ENCODE measurements at regions not wholly inside any gene's neighbourhood (a gene's known extent, or its start where the extent isn't known, plus 50 kb on each side); places are given as distances from the start of the nearest gene placed in this dataset.

GRCh38 chr4:170591076-170591475, 501.3 kb upstream of the AADAT start:
- H3K27ac Mint-ChIP-seq: no peak overlapping the region
- no peaks in the 10 kb centered on the region for H3K27me3 Mint-ChIP-seq (ENCODE audit: low read depth)
- CTCF ChIA-PET: interaction anchor here (1.4 kb wide), 1 partner anchor 263 kb away, joined by 3 read pairs; no protein-coding TSS in a partner anchor
- DNase-seq (ENCODE audit: low spot score) (no peak), ATAC-seq (no peak)
- no peaks in the 10 kb centered on the region for H3K9me3 Mint-ChIP-seq
- POLR2A ChIA-PET: no interaction called here
- H3K36me3 Mint-ChIP-seq: no peaks in the 10 kb centered on the region
- TF ChIP-seq TEAD1 (CRISPR knock-in tag; IDR thresholded peaks at IDR 0.05) (no peak), ZNF396 (CRISPR knock-in tag; IDR thresholded peaks at IDR 0.05; ENCODE audit: borderline replicate concordance) (no peak), FOXP4 (CRISPR knock-in tag; IDR thresholded peaks at IDR 0.05) (no peak)
- peaks cover 11% of the 10 kb centered on the region for H3K4me1 Mint-ChIP-seq
- H3K4me3 Mint-ChIP-seq: no peak overlapping the region

GRCh38 chr4:170589597-170590191, 499.9 kb upstream of the AADAT start:
- H3K4me3 Mint-ChIP-seq: no peak overlapping the region
- ChIA-PET POLR2A (no interaction called here), CTCF (interaction anchor here (0.5 to 1.5 kb wide), 5 partner anchors 35 to 330 kb away, joined by 3 to 7 read pairs (median 6); no protein-coding TSS in a partner anchor)
- no peaks in the 10 kb centered on the region for H3K36me3 Mint-ChIP-seq
- no peak for DNase-seq (ENCODE audit: low spot score)
- H3K4me1 Mint-ChIP-seq: peaks cover 11% of the 10 kb centered on the region
- no peaks in the 10 kb centered on the region for H3K27me3 Mint-ChIP-seq (ENCODE audit: low read depth)
- no peak overlapping the region for H3K27ac Mint-ChIP-seq
- no peaks in the 10 kb centered on the region for H3K9me3 Mint-ChIP-seq
- no peak for TF ChIP-seq ZNF219 (CRISPR knock-in tag; IDR thresholded peaks at IDR 0.05; ENCODE audit: borderline replicate concordance)
- TF ChIP-seq E2F4 (CRISPR knock-in tag; IDR thresholded peaks at IDR 0.05; ENCODE audit: borderline replicate concordance, low read depth): no peak
- no peak for TF ChIP-seq TEAD1 (CRISPR knock-in tag; IDR thresholded peaks at IDR 0.05)
- peak; percentile 92 for ATAC-seq

- no peak for DNase-seq (ENCODE audit: low spot score)
- ChIA-PET CTCF (interaction anchor here (1.4 kb wide), 1 partner anchor 322 kb away, joined by 3 read pairs; no protein-coding TSS in a partner anchor), POLR2A (no interaction called here)
- Mint-ChIP-seq H3K27me3 (ENCODE audit: low read depth) (no peaks in the 10 kb centered on the region), H3K36me3 (no peaks in the 10 kb centered on the region), H3K27ac (peak overlapping the region; percentile 5; the same call in 1 of the 2 replicates), H3K9me3 (no peaks in the 10 kb centered on the region), H3K4me1 (peaks cover 8% of the 10 kb centered on the region), H3K4me3 (no peak overlapping the region)
- peak; percentile 65; the same call in 1 of the 2 replicates for ATAC-seq
- TF ChIP-seq SMAD3 (CRISPR knock-in tag; IDR thresholded peaks at IDR 0.05; ENCODE audit: borderline replicate concordance) (no peak), TEAD1 (CRISPR knock-in tag; IDR thresholded peaks at IDR 0.05) (no peak), ZSCAN18 (CRISPR knock-in tag; IDR thresholded peaks at IDR 0.05) (no peak), MLX (CRISPR knock-in tag; IDR thresholded peaks at IDR 0.05) (no peak), CREM (CRISPR knock-in tag; IDR thresholded peaks at IDR 0.05) (no peak)
These were observed 492.2 kb upstream of the AADAT start for GRCh38 chr4:170581969-170582368.

- POLR2A ChIA-PET: no interaction called here
- peaks cover 8% of the 10 kb centered on the region for H3K4me1 Mint-ChIP-seq
- no peak overlapping the region for H3K4me3 Mint-ChIP-seq
- peak overlapping the region; percentile 5; the same call in 1 of the 2 replicates for H3K27ac Mint-ChIP-seq
- peak; percentile 31 for DNase-seq (ENCODE audit: low spot score)
- no peaks in the 10 kb centered on the region for H3K27me3 Mint-ChIP-seq (ENCODE audit: low read depth)
- ATAC-seq: peak; percentile 95
- no peaks in the 10 kb centered on the region for H3K36me3 Mint-ChIP-seq
- no peaks in the 10 kb centered on the region for H3K9me3 Mint-ChIP-seq
- CTCF ChIA-PET: interaction anchor here (0.7 to 1.4 kb wide), 2 partner anchors 17 to 321 kb away, joined by 3 to 4 read pairs; no protein-coding TSS in a partner anchor
- TF ChIP-seq AR (CRISPR knock-in tag; IDR thresholded peaks at IDR 0.05) (no peak), RORB (CRISPR knock-in tag; IDR thresholded peaks at IDR 0.05) (no peak), E2F5 (CRISPR knock-in tag; IDR thresholded peaks at IDR 0.05) (no peak), NR2C2 (CRISPR knock-in tag; IDR thresholded peaks at IDR 0.05) (no peak), SMAD4 (CRISPR knock-in tag; IDR thresholded peaks at IDR 0.05) (no peak), RELA (CRISPR knock-in tag; IDR thresholded peaks at IDR 0.05; ENCODE audit: borderline replicate concordance) (no peak), JUN (CRISPR knock-in tag; IDR thresholded peaks at IDR 0.05) (no peak), ZSCAN18 (CRISPR knock-in tag; IDR thresholded peaks at IDR 0.05) (no peak), FOXJ3 (CRISPR knock-in tag; IDR thresholded peaks at IDR 0.05; ENCODE audit: borderline replicate concordance) (no peak)
These were observed 491.6 kb upstream of the AADAT start for GRCh38 chr4:170581322-170581721.
